ENCODE measurements at regions not wholly inside any gene's neighbourhood (a gene's known extent, or its start where the extent isn't known, plus 50 kb on each side); places are given as distances from the start of the nearest gene placed in this dataset.

DNA sequence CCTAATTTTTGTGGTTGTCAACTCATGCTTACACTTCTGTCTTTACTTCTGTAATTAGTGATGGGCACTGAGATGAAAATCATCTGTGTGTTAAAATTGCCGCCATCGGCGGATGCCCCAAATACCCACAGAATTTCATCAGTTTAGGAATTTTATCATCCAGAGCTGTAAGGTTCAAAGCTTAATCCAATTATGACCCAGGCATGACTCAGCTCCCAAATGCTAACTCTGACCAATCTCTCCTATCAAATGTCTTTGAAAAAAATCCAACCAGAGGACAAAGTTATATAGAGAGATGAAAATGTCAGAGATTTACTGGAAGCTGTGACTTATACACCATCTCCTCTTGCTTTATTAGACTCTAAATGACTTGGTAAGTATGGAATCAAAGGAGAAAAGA is 1048.7 kb upstream of the PRKX start:
- Mint-ChIP-seq H3K9me3 (no peaks in the 10 kb centered on the region), H3K27ac (no peak overlapping the region), H3K27me3 (no peaks in the 10 kb centered on the region), H3K4me3 (no peak overlapping the region), H3K36me3 (no peaks in the 10 kb centered on the region), H3K4me1 (no peaks in the 10 kb centered on the region)
- DNase-seq (ENCODE audit: low spot score in 2 of 2) (no peak), ATAC-seq (ENCODE audit: low read depth) (no peak)

GRCh38 chrX:4754878-4755604 is 1041.6 kb upstream of the PRKX start:
- DNase-seq (ENCODE audit: low spot score in 2 of 2) (no peak), ATAC-seq (ENCODE audit: low read depth) (peak; percentile 53)
- Mint-ChIP-seq H3K27me3 (no peaks in the 10 kb centered on the region), H3K4me3 (peak overlapping the region; percentile 45), H3K9me3 (no peaks in the 10 kb centered on the region), H3K27ac (no peak overlapping the region), H3K4me1 (peaks cover 7% of the 10 kb centered on the region), H3K36me3 (no peaks in the 10 kb centered on the region)

DNA sequence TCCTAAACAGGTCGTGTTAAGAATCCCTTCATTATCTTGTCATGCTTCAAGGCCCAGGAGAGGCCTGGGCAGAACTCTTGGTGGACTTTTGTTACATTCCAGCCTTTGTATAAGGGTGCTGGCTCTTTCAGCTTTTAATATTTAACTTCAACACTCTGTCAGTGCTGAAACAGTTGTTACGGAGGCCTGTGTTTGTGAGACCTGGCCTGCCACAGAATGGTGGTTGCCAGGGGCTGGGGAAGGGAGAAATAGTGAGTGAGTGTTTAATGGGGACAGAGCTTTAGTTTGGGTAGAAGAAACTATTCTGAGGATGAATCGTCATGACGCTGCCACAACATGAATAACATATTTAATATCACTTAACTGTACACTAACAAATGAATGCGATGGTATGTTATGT is 1027.6 kb upstream of the PRKX start:
- no peak overlapping the region for H3K27ac Mint-ChIP-seq
- DNase-seq (ENCODE audit: low spot score in 2 of 2) (no peak), ATAC-seq (ENCODE audit: low read depth) (no peak)
- no peak overlapping the region for H3K4me3 Mint-ChIP-seq
- no peaks in the 10 kb centered on the region for H3K36me3 Mint-ChIP-seq
- no peaks in the 10 kb centered on the region for H3K27me3 Mint-ChIP-seq
- no peaks in the 10 kb centered on the region for H3K9me3 Mint-ChIP-seq
- H3K4me1 Mint-ChIP-seq: no peaks in the 10 kb centered on the region

GRCh38 chrX:4735299-4735698 is 1021.9 kb upstream of the PRKX start:
- no peaks in the 10 kb centered on the region for H3K9me3 Mint-ChIP-seq
- H3K4me3 Mint-ChIP-seq: no peak overlapping the region
- no peaks in the 10 kb centered on the region for H3K27me3 Mint-ChIP-seq
- H3K4me1 Mint-ChIP-seq: no peaks in the 10 kb centered on the region
- ATAC-seq (ENCODE audit: low read depth): no peak
- H3K36me3 Mint-ChIP-seq: no peaks in the 10 kb centered on the region
- no peak overlapping the region for H3K27ac Mint-ChIP-seq
- DNase-seq (ENCODE audit: low spot score in 2 of 2): no peak

- Mint-ChIP-seq H3K4me1 (peaks cover 5% of the 10 kb centered on the region), H3K27me3 (no peaks in the 10 kb centered on the region), H3K27ac (no peak overlapping the region), H3K4me3 (no peak overlapping the region), H3K36me3 (no peaks in the 10 kb centered on the region), H3K9me3 (no peaks in the 10 kb centered on the region)
- DNase-seq (ENCODE audit: low spot score in 2 of 2) (no peak), ATAC-seq (ENCODE audit: low read depth) (no peak)
Measured at GRCh38 chrX:4710618-4711433, 997.4 kb upstream of the PRKX start.

GRCh38 chrX:4708970-4709760 is 995.7 kb upstream of the PRKX start:
- H3K9me3 Mint-ChIP-seq: no peaks in the 10 kb centered on the region
- H3K4me3 Mint-ChIP-seq: no peak overlapping the region
- H3K27ac Mint-ChIP-seq: no peak overlapping the region
- H3K4me1 Mint-ChIP-seq: peaks cover 5% of the 10 kb centered on the region
- DNase-seq (ENCODE audit: low spot score in 2 of 2): no peak
- H3K27me3 Mint-ChIP-seq: no peaks in the 10 kb centered on the region
- H3K36me3 Mint-ChIP-seq: no peaks in the 10 kb centered on the region
- ATAC-seq (ENCODE audit: low read depth): no peak

- Mint-ChIP-seq H3K36me3 (no peaks in the 10 kb centered on the region), H3K27me3 (no peaks in the 10 kb centered on the region), H3K27ac (no peak overlapping the region), H3K9me3 (no peaks in the 10 kb centered on the region), H3K4me1 (peaks cover 5% of the 10 kb centered on the region), H3K4me3 (no peak overlapping the region)
- DNase-seq (ENCODE audit: low spot score in 2 of 2) (no peak), ATAC-seq (ENCODE audit: low read depth) (no peak)
Measured at GRCh38 chrX:4706961-4707360, 993.5 kb upstream of the PRKX start.

- Mint-ChIP-seq H3K27ac (no peak overlapping the region), H3K4me3 (no peak overlapping the region), H3K4me1 (no peaks in the 10 kb centered on the region), H3K27me3 (no peaks in the 10 kb centered on the region), H3K36me3 (no peaks in the 10 kb centered on the region), H3K9me3 (no peaks in the 10 kb centered on the region)
- ATAC-seq (ENCODE audit: low read depth) (no peak), DNase-seq (ENCODE audit: low spot score in 2 of 2) (no peak)
Measured at GRCh38 chrX:4690521-4690920, 977.1 kb upstream of the PRKX start.

DNA sequence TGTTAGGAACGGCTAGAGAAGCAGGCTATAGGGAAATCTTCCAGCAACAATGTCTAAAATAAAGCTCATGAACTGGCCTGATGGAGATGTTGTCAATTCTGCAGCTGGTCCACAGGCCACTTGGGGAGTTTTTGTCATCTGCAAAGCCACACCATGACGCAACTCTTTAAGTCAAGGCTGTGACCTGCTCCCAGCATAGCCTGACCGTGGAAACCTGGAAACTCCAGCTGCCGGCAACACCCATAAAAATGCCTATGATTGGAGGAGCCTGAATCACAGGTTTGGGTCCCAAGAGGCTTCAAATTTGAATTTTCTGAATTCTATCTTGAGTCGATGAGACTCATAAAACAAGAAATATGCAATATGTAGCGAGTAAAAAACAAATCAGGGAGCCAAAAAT is 969.2 kb upstream of the PRKX start:
- Mint-ChIP-seq H3K27me3 (no peaks in the 10 kb centered on the region), H3K27ac (no peak overlapping the region), H3K4me3 (no peak overlapping the region), H3K4me1 (no peaks in the 10 kb centered on the region), H3K36me3 (no peaks in the 10 kb centered on the region), H3K9me3 (peaks cover 3% of the 10 kb centered on the region)
- DNase-seq (ENCODE audit: low spot score in 2 of 2): no peak
- no peak for ATAC-seq (ENCODE audit: low read depth)

GRCh38 chrX:4675686-4676300 is 962.3 kb upstream of the PRKX start:
- H3K4me3 Mint-ChIP-seq: no peak overlapping the region
- H3K27me3 Mint-ChIP-seq: no peaks in the 10 kb centered on the region
- H3K27ac Mint-ChIP-seq: no peak overlapping the region
- ATAC-seq (ENCODE audit: low read depth) (no peak), DNase-seq (ENCODE audit: low spot score in 2 of 2) (no peak)
- H3K4me1 Mint-ChIP-seq: no peaks in the 10 kb centered on the region
- no peaks in the 10 kb centered on the region for H3K36me3 Mint-ChIP-seq
- H3K9me3 Mint-ChIP-seq: no peaks in the 10 kb centered on the region

GRCh38 chrX:4674028-4674782 is 960.8 kb upstream of the PRKX start:
- ATAC-seq (ENCODE audit: low read depth): no peak
- Mint-ChIP-seq H3K27me3 (no peaks in the 10 kb centered on the region), H3K9me3 (no peaks in the 10 kb centered on the region), H3K4me1 (no peaks in the 10 kb centered on the region), H3K36me3 (no peaks in the 10 kb centered on the region), H3K27ac (no peak overlapping the region), H3K4me3 (no peak overlapping the region)
- no peak for DNase-seq (ENCODE audit: low spot score in 2 of 2)

- Mint-ChIP-seq H3K4me1 (no peaks in the 10 kb centered on the region), H3K27me3 (no peaks in the 10 kb centered on the region), H3K27ac (no peak overlapping the region), H3K9me3 (peaks cover 3% of the 10 kb centered on the region), H3K36me3 (no peaks in the 10 kb centered on the region), H3K4me3 (no peak overlapping the region)
- DNase-seq (ENCODE audit: low spot score in 2 of 2) (no peak), ATAC-seq (ENCODE audit: low read depth) (no peak)
Measured at GRCh38 chrX:4671344-4671743, 957.9 kb upstream of the PRKX start.

DNA sequence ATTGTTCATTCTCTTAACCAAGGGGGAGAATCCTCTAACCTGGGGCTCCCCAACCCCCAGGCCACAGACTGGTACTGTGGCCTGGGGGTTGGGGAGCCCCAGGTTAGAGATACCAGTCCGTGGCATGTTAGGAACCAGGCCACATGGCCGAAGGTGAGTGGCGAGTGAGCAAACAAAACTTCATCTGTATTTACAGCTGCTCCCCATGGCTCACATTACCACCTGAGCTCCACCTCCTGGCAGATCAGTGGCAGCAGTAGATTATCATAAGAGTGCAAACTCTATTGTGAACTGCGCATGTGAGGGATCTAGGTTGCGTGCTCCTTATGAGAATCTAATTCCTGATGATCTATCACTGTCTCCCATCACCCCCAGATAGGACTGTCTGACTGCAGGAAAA is 957.2 kb upstream of the PRKX start:
- no peak overlapping the region for H3K4me3 Mint-ChIP-seq
- H3K4me1 Mint-ChIP-seq: no peaks in the 10 kb centered on the region
- DNase-seq (ENCODE audit: low spot score in 2 of 2): no peak
- peaks cover 3% of the 10 kb centered on the region for H3K9me3 Mint-ChIP-seq
- no peak for ATAC-seq (ENCODE audit: low read depth)
- H3K27ac Mint-ChIP-seq: no peak overlapping the region
- H3K36me3 Mint-ChIP-seq: no peaks in the 10 kb centered on the region
- H3K27me3 Mint-ChIP-seq: no peaks in the 10 kb centered on the region
